OCI-LY7 (cell line): ENCODE measurements at regions not wholly inside any gene's neighbourhood (a gene's known extent, or its start where the extent isn't known, plus 50 kb on each side); places are given as distances from the start of the nearest gene placed in this dataset.

Experiments used
- BruUV-seq: library from RNA; stranded (reverse); fragments of 400-500 nt; replicated peaks from 2 replicates; lab custom pipeline; 2021; lab: Mats Ljungman, UMichigan
- CTCF ChIA-PET: fragments of 300-600 bp; sonication (Branson Sonifier 250); formaldehyde crosslinking; loops from one replicate; lab custom pipeline; 2022; ENCODE audit warnings: antibody characterized with exemption; ENCODE audit not compliant: unreplicated experiment; lab: Charles Lee
- POLR2A ChIA-PET: fragments of 300-600 bp; sonication (Branson Sonifier 250); formaldehyde crosslinking; loops from one replicate; lab custom pipeline; 2022; ENCODE audit warnings: antibody characterized with exemption; lab: Charles Lee
- DNase-seq: peaks from one replicate; pipeline ENCODE4 v3.0.0-alpha.2; 2015; ENCODE audit warnings: low spot score
- H2AFZ ChIP-seq: fragments of 200-600 bp; sonication (generic), shearing (Covaris generic); 2 replicates; pipeline ENCODE4 v1.6.1; 2014; ENCODE audit warnings: mild to moderate bottlenecking, antibody characterized with exemption, low read length, moderate library complexity
- H3K27ac ChIP-seq: fragments of 200-600 bp; sonication (generic); 2 replicates; pipeline ENCODE4 v1.5.1; 2014; ENCODE audit warnings: mixed run types, low read depth, mild to moderate bottlenecking, moderate library complexity, low read length, inconsistent platforms; ENCODE audit not compliant: poor library complexity, severe bottlenecking
- H3K36me3 ChIP-seq: fragments of 200-600 bp; sonication (generic); 2 replicates; pipeline ENCODE4 v1.6.1; 2014; ENCODE audit warnings: mild to moderate bottlenecking, antibody characterized with exemption, low read length, moderate library complexity, mixed read lengths; ENCODE audit not compliant: insufficient read depth
- H3K4me1 ChIP-seq: fragments of 200-600 bp; sonication (generic); 2 replicates; pipeline ENCODE4 v1.5.1; 2014; ENCODE audit warnings: mild to moderate bottlenecking, low read length; ENCODE audit not compliant: insufficient read depth, poor library complexity, severe bottlenecking
- H3K4me2 ChIP-seq: fragments of 200-600 bp; sonication (generic); 2 replicates; pipeline ENCODE4 v1.6.1; 2014; ENCODE audit warnings: mild to moderate bottlenecking, low read length
- H3K4me3 ChIP-seq: fragments of 200-600 bp; sonication (generic); 2 replicates; pipeline ENCODE4 v1.5.1; 2014; ENCODE audit warnings: mild to moderate bottlenecking, low read depth, low read length; ENCODE audit not compliant: poor library complexity, severe bottlenecking
- H3K79me2 ChIP-seq: fragments of 200-600 bp; sonication (generic); 2 replicates; pipeline ENCODE4 v1.6.1; 2016; ENCODE audit warnings: low read depth, mild to moderate bottlenecking, low read length, moderate library complexity, mixed read lengths; ENCODE audit not compliant: insufficient read depth
- H3K9me2 ChIP-seq: fragments of 200-600 bp; sonication (generic); 2 replicates; pipeline ENCODE4 v1.6.1; 2016; ENCODE audit warnings: mild to moderate bottlenecking, low read length, mixed read lengths; ENCODE audit not compliant: insufficient read depth
- H3K9me3 ChIP-seq: fragments of 200-600 bp; sonication (generic); 2 replicates; pipeline ENCODE4 v1.6.1; 2014; ENCODE audit warnings: mild to moderate bottlenecking, mixed run types, low read length, mixed read lengths
- H4K20me1 ChIP-seq: fragments of 200-600 bp; sonication (generic); 2 replicates; pipeline ENCODE4 v1.6.1; 2014; ENCODE audit warnings: mild to moderate bottlenecking, antibody characterized with exemption, low read length, moderate library complexity, mixed read lengths; ENCODE audit not compliant: insufficient read depth
- EZH2phosphoT487 ChIP-seq: fragments of 200-600 bp; sonication (generic); IDR thresholded peaks from 2 replicates; pipeline ENCODE4 v1.6.1; 2018; ENCODE audit warnings: low read depth, borderline replicate concordance, mild to moderate bottlenecking, mixed run types, antibody characterized with exemption, low read length, moderate library complexity, mixed read lengths
- intact Hi-C: fragments of 100-400 bp; cut with micrococcal nuclease; formaldehyde crosslinking; loops from one replicate; pipeline ENCODE4 v1.10.0; 2022; ENCODE audit not compliant: unreplicated experiment
- TF ChIP-seq, protein P1 (sequence below): fragments of 200-600 bp; sonication (generic); conservative IDR thresholded peaks from 2 replicates; pipeline ENCODE4 v1.5.1; 2014; ENCODE audit warnings: mild to moderate bottlenecking, antibody characterized with exemption, low read length, moderate library complexity, mixed read lengths

DNA sequence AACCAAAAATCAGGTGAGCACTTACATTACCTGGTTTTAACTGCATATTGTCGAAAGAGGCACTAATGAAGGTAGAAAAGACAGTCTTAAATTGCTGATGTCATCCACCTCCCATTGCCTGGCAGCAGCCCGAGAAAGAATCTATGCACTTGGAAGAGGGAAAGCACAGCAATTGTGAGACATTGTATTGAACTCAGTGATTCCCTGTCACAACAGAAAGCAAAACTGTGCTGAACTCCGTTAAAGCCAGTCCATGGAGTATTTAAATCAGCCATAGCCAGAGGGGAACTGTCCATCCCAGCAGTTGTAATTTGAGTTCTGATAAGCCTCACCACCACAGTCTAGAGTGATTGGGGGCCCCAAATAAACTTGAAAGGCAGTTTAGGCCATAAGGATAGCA lies 466.6 kb upstream of the PCDH9 start:
- H3K4me2 ChIP-seq, result no peak overlapping the region
- DNase-seq, result no peak
- no peaks in the 10 kb centered on the region; the same call in 1 of the 2 replicates for H4K20me1 ChIP-seq
- intact Hi-C loops, result no loop called here
- no peaks in the 10 kb centered on the region for H3K9me2 ChIP-seq
- no peak overlapping the region for H3K4me3 ChIP-seq
- H3K79me2 ChIP-seq, result no peaks in the 10 kb centered on the region
- no peak for TF ChIP-seq EZH2phosphoT487
- TF ChIP-seq, protein P1, sequence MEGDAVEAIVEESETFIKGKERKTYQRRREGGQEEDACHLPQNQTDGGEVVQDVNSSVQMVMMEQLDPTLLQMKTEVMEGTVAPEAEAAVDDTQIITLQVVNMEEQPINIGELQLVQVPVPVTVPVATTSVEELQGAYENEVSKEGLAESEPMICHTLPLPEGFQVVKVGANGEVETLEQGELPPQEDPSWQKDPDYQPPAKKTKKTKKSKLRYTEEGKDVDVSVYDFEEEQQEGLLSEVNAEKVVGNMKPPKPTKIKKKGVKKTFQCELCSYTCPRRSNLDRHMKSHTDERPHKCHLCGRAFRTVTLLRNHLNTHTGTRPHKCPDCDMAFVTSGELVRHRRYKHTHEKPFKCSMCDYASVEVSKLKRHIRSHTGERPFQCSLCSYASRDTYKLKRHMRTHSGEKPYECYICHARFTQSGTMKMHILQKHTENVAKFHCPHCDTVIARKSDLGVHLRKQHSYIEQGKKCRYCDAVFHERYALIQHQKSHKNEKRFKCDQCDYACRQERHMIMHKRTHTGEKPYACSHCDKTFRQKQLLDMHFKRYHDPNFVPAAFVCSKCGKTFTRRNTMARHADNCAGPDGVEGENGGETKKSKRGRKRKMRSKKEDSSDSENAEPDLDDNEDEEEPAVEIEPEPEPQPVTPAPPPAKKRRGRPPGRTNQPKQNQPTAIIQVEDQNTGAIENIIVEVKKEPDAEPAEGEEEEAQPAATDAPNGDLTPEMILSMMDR, result no peak
- H2AFZ ChIP-seq, result no peak overlapping the region
- H3K36me3 ChIP-seq, result no peaks in the 10 kb centered on the region
- POLR2A ChIA-PET, result no interaction called here
- H3K4me1 ChIP-seq, result no peaks in the 10 kb centered on the region
- CTCF ChIA-PET, result no interaction called here
- no peaks in the 10 kb centered on the region for H3K9me3 ChIP-seq
- BruUV-seq, result no TSS peak
- no peak overlapping the region for H3K27ac ChIP-seq

DNA sequence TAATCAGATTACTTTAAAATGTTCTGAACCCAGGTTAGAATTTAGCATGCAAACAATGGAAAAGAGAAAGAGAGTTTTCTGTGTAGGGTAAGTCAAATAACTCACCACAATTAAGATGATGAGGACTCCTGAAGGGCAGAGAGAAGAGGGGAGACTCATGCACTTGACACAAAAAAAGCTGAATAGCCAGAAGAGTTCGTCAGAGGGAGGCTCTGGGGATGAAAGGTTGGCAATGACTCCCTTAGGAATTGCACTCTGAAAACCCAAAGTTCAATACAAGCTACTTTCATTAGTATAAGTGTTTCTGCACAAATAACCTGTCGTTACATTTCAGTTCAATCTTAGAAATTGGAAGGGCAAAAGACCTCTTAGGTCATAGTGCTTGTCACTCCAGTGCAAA lies 434.4 kb upstream of the PCDH9 start:
- no peaks in the 10 kb centered on the region for H3K79me2 ChIP-seq
- no peak overlapping the region for H3K27ac ChIP-seq
- POLR2A ChIA-PET, result interaction anchor here (0.6 kb wide), 2 partner anchors 34 to 79 kb away, joined by 3 read pairs; no protein-coding TSS in a partner anchor
- H3K4me2 ChIP-seq, result no peak overlapping the region
- no TSS peak for BruUV-seq
- intact Hi-C loops, result no loop called here
- no peak overlapping the region for H2AFZ ChIP-seq
- no peaks in the 10 kb centered on the region for H3K9me3 ChIP-seq
- H3K4me1 ChIP-seq, result no peaks in the 10 kb centered on the region
- H3K36me3 ChIP-seq, result no peaks in the 10 kb centered on the region
- no peak overlapping the region for H3K4me3 ChIP-seq
- TF ChIP-seq, protein P1, result no peak
- TF ChIP-seq EZH2phosphoT487, result no peak
- no peaks in the 10 kb centered on the region for H4K20me1 ChIP-seq
- no peak for DNase-seq
- no peaks in the 10 kb centered on the region for H3K9me2 ChIP-seq
- CTCF ChIA-PET, result no interaction called here

DNA sequence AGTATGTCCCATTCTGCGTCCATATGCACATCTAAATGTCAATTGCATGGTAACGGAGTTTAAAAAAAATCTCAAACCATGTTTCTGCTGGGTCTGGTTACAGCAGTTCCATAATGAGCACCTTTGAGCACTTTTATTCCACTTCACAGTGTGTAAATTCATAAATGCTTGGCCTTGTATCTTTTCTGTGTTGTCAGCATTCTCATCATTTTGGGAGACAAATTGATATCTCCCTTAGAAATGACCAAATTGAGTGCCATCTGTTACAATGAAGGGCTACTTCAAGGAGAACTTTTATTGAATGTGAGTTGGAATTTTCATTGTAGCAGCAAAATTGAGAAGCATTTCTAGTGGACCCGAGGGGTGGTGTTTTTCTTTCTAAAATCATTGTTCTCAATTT lies 432.9 kb upstream of the PCDH9 start:
- Histone ChIP-seq H4K20me1 (no peaks in the 10 kb centered on the region), H3K4me3 (no peak overlapping the region), H3K9me3 (no peaks in the 10 kb centered on the region), H3K79me2 (no peaks in the 10 kb centered on the region), H3K27ac (no peak overlapping the region), H3K36me3 (no peaks in the 10 kb centered on the region), H3K4me2 (no peak overlapping the region), H3K4me1 (no peaks in the 10 kb centered on the region), H3K9me2 (no peaks in the 10 kb centered on the region), H2AFZ (no peak overlapping the region)
- TF ChIP-seq EZH2phosphoT487, result no peak
- TF ChIP-seq, protein P1, result no peak
- intact Hi-C loops, result no loop called here
- ChIA-PET POLR2A (no interaction called here), CTCF (no interaction called here)
- no peak for DNase-seq
- BruUV-seq, result no TSS peak
